GM21786 (cell line): ENCODE measurements at regions not wholly inside any gene's neighbourhood (a gene's known extent, or its start where the extent isn't known, plus 50 kb on each side); places are given as distances from the start of the nearest gene placed in this dataset.
"Not testable (repeated sequence)": the region's sequence is repeated elsewhere in the genome, so short reads cannot be mapped to it uniquely, and the experiment has no call there.

Source experiments
- ATAC-seq: cut with Tn5 transposase; IDR thresholded peaks from one replicate; pipeline ENCODE4 v1.9.1; 2021; ENCODE audit not compliant: unreplicated experiment

DNA sequence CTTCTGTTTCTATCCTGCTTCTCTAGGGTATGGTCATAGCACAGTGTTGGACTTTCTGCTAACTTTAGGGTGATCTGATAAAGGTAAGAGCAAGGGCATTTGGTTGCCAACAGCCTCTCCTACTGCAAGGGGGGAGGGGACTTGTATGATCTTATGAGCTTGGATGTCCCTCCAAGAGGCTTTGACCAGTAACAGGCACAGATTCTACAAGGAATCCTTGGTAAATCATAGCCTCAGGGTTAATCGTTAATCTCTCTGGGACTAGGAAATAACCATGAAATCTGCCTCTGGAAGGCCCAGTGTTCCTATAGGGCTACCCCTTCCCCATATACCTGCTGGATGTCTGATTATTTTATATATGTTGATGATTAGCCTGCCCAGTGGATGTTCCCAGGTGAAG, 134.8 kb upstream of the TNFSF4 start:
- no peak for ATAC-seq

GRCh38 chr1:173342736-173343135, 134.4 kb upstream of the PRDX6 start:
- ATAC-seq: no peak

GRCh38 chr1:173344034-173344743, 132.9 kb upstream of the PRDX6 start:
- no peak for ATAC-seq

- ATAC-seq: no peak
These were observed 129.8 kb upstream of the PRDX6 start for GRCh38 chr1:173347282-173347818.

GRCh38 chr1:173352635-173353034, 124.5 kb upstream of the PRDX6 start:
- ATAC-seq: not testable (repeated sequence)

- ATAC-seq: no peak
These were observed 123.8 kb upstream of the PRDX6 start for GRCh38 chr1:173353350-173353749.

DNA sequence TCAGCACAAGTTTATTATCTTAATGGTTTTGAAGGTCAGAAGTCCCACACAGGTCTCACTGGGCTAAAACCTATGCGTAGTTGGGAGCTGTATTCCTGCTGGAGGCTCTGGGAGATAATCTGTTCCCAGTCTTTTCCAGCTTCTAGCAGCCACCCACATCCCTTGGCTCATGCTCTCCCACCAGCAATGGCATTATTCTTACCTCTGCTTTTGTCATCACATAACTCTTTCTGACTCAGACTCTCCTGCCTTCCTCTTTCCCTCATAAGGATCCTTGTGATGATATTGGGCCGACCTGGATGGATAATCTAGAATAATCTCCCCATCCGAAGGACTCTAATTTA, 122.2 kb upstream of the PRDX6 start:
- no peak for ATAC-seq

GRCh38 chr1:173355281-173356031, 121.7 kb upstream of the PRDX6 start:
- ATAC-seq: peak; percentile 66

DNA sequence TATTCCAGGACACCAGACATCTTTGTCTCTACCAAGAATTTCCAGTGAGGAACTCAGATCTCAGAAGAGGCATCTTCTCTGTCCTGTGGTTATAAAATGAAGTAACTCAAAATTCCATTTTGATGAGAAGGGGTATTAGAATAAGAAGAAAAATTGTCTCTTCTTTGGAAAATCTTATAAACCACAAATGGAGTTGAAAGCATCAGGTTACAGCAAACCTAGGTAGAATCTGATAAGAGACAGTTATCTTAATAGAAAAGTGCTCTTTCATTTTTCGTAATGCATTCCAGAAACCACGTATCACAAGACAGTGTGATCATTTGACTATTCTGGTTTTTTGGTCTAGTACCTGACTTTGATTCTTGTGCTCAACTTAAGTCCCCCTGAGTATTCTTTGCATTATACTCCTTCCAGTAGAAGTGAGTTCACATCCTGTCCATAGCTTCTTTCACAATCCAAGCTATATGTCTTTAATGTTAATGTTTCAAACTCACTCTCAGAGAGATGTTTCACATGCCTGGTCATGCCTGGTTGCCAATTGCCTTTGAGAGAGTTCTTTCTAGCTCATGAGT, 120.9 kb upstream of the PRDX6 start:
- ATAC-seq: peak; percentile 54

DNA sequence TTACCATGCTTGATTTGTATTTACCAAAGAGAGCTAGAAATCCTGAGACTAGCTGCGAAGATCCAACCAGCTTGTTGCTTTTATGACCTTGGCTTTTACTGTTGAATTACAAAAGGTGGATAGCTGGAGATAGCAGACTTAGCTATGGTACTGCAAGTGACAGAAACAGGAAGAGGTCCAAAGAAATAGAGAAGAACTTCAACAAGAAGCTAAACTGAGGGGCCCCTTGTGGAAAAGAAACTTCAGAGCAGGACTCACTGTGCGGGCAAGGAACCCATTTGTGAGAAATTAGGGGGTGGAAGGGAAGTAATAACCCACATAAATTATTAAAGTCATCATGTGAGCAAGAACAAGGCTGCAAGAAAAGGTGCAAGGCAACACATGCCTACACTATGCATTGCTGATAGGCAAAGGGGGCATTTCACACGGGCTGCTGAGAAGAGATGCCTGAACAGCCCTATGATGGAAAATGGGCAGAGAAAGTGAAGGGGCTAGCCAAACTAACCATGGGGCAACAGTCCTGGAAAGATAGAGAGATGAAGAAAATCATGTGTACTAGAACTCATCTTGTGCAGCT, 116.6 kb upstream of the PRDX6 start:
- no peak for ATAC-seq

GRCh38 chr1:173362543-173362942, 114.6 kb upstream of the PRDX6 start:
- no peak for ATAC-seq

DNA sequence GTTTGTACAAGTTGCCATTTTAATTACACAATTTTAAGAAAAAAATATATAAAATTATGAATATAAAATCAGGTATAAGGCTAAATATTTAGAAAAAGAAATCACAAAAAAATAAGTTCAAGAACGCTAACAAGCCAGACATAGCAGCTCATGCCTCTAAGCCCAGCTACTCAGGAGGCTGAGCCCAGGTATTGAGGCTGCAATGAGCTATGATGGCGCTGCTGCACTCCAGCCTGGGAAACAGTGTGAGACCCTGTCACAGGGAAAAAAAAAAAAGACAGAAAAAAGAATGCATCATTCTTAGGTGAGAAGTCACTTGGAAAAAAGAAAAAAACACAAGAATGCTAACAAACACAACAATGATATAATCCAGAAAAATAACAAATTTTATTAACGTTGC, 112.3 kb upstream of the PRDX6 start:
- no peak for ATAC-seq

GRCh38 chr1:173365341-173365740, 111.8 kb upstream of the PRDX6 start:
- ATAC-seq: no peak

DNA sequence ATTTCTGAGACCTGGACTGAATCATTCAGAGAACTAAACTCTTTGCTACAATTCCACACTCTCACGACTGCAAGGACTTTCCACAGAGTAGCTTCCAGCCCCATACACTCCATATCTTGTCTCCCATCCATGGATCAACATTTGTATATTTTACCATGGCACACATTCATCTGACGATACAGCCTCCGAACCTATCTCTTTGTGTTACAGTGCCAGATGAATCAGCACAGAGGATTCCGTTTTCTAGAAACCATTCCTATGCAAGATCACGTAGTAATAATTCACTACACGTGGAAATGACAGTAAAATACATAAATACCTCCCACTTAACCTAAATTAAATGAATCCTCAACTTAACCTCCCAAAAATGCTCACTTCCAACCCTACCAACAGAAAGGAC, 110.0 kb upstream of the PRDX6 start:
- no peak for ATAC-seq

DNA sequence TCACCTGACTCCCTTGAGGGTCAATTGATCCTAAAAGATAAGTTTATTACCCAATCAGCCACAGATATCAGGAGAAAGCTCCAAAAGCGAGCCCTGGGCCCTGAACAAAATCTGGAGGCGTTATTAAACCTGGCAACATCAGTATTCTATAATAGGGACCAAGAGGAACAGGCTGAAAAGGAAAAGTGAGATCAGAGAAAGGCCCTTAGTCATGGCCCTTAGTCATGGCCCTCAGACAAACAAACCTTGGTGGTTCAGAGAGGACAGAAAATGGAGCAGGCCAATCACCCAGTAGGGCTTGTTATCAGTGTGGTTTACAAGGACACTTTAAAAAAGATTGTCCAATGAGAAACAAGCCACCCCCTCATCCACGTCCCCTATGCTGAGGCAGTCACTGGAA, 106.5 kb upstream of the PRDX6 start:
- not testable (repeated sequence) for ATAC-seq

- ATAC-seq: not testable (repeated sequence)
These were observed 101.1 kb upstream of the PRDX6 start for GRCh38 chr1:173376065-173376464.

GRCh38 chr1:173377266-173377665, 99.9 kb upstream of the PRDX6 start:
- no peak for ATAC-seq

DNA sequence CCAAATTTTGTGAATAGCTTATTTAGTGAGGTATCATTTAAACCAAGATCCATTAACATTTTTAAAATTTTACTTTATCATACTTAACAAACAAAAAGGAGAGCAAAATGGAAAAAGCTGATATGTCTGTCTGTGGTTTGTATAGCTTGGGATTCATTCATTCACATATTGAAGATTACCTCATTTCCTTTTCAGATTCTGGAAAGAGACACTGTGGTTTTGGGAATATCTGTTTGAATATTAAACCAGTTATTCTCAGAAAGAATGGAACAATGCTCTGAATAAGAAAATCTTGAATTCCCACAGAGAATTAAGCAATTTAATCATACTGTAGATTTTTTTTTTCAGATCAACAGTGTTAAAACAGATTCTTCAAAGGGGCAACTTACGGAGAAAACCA, 93.8 kb upstream of the PRDX6 start:
- no peak for ATAC-seq

GRCh38 chr1:173388352-173388751, 88.8 kb upstream of the PRDX6 start:
- no peak for ATAC-seq

DNA sequence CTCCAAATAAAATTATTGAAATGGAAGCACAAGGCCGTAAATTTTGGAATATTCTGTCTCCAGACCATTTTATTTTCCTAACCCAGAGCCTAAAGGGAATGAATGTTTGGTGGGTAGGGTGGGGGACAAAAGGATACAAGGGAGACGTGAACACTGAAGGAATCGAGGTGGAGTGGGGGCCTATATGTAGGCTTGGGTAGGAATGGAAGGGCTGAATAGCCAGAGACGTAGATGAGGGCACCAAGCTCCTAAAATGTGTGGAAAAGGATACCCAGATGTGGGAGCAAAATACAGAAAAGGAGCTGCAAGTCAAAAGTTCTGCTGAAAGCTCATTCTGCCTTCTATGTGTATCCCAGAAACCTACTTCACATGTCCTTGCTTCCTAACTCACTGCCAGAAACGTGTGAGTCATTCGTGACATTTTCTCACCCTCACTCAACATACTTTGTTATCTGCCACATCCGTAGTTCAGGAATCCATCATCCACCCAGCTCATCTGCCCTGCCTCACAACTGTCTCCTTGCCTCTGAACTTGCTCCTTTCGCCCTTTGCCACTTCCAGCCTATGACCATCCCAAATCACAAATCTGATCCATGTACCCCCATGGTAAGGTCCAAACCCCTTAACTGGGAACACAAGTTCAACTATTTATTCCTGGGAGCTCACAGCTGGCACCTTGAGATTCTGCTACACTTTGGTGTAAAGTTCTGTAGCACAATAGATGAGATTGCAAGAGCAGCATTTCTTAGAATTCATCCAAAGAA, 84.1 kb upstream of the PRDX6 start:
- ATAC-seq: no peak

DNA sequence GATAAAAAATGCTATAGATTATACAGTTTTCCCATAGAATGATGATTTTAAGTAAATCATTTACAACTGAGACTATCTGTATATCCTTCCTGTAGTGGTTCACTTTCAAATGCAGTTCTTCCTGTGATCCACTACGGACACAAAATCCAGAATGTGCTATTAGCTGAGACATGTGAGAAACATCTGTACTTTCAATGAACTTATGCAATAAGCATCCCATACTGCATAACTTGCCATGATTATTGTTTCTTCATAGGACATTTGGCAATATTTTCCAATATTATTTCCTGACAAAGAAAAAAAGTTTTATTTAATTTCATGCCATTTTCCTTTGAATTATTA, 83.5 kb upstream of the PRDX6 start:
- no peak for ATAC-seq
